ENCODE measurements at regions not wholly inside any gene's neighbourhood (a gene's known extent, or its start where the extent isn't known, plus 50 kb on each side); places are given as distances from the start of the nearest gene placed in this dataset.

DNA sequence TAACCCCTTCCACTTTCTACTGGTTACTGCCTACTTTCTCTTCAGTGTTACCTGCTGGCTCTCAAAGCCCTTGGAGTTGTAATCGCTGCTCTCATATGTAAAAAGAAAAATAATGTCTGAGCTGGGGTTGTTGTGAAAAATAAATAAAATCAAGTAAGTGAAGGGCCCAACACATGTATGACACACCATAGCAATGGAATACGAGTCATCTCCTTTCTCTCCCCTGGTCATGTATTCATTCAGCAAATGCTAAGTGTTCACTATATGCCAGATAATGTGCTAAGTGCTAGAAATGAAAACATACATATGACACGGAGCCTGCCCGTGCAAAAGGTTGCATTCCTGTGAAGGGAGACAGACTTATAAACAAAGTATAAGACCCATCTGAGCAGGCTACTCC, 535.0 kb downstream of the RFC3 start:
- DNase-seq (ENCODE audit: extremely low spot score), result no peak
- ChIA-PET CTCF (no interaction called here), POLR2A (no interaction called here)
- TF ChIP-seq, protein P1, sequence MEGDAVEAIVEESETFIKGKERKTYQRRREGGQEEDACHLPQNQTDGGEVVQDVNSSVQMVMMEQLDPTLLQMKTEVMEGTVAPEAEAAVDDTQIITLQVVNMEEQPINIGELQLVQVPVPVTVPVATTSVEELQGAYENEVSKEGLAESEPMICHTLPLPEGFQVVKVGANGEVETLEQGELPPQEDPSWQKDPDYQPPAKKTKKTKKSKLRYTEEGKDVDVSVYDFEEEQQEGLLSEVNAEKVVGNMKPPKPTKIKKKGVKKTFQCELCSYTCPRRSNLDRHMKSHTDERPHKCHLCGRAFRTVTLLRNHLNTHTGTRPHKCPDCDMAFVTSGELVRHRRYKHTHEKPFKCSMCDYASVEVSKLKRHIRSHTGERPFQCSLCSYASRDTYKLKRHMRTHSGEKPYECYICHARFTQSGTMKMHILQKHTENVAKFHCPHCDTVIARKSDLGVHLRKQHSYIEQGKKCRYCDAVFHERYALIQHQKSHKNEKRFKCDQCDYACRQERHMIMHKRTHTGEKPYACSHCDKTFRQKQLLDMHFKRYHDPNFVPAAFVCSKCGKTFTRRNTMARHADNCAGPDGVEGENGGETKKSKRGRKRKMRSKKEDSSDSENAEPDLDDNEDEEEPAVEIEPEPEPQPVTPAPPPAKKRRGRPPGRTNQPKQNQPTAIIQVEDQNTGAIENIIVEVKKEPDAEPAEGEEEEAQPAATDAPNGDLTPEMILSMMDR (IDR thresholded peaks at IDR 0.05; ENCODE audit: control extremely low read depth, extremely low read depth, low read depth, missing control alignments), result no peak

DNA sequence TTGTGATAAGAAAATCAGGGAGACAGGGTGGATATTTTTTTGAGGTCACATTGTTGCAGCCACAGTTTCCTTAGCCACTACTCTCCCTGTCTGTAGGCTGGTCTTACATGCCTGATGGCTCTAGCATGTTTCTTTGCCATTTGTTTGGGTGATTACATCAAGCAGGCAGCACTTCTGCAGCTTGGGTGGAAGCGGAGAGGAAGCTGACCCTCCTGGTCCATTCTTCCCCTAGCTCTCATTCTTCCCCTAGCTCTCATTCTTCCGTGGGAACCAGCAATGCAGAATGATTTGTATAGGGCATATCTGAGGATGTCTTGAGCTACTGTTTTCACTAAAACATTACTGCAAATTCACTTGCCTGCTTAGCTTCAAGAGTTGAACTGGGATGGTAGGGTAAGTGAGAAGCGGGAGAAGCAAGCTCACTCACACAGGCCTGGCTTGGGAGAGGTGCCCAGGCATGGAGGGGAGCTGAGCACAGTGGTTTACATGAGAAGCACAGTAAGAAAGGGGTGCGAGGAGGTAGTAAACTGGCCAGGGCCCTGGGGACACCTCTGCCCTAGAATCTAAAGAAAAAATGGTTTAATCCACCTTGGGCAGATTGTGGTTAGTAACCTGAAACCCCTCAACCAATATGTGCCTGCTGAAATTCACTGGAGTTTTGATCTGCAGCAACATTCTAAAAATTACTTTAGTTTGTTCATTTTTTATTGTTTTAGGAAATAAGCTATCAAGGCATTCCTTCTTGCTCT, 538.9 kb downstream of the RFC3 start:
- DNase-seq (ENCODE audit: extremely low spot score), result no peak
- ChIA-PET POLR2A (no interaction called here), CTCF (no interaction called here)
- TF ChIP-seq, protein P1 (IDR thresholded peaks at IDR 0.05; ENCODE audit: control extremely low read depth, extremely low read depth, low read depth, missing control alignments), result no peak

DNA sequence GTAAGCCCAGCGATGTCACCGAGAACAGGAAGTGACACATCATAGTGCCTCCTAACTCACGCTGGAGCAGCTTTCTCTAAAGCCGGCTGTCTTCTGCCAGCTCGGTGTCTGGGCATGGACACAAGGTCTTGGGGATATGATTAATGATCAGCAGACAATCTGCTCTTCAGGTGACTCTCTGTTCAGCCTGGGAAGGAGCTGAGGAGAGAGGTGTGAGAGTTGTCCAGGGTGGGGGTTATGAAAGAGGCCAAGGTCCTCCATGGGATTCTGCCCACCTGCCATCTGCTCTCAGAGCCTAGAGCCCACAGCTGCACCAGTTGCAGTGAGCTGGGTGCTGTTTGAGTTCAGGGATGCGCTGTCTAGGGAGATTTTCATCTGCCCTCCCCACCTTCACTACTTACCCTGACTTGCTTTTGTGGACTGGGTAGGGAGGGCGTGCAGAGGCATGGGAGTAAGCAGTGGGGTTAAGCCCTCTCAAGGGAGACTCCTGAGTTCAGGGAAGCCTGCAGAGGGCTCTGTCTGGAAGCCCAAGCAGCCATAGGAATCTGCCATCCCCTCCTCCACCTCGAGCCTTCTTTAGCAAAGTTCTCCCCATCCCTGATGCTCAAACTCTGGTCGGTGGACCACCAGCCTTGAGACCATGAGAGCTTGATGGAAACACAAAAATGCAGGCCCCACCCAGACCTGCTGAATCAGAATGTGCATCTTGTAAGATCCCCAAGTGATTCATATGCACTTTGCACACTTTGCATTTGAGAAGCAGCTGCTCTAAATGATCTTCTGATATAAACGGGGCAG, 539.7 kb downstream of the RFC3 start:
- ChIA-PET POLR2A (no interaction called here), CTCF (no interaction called here)
- TF ChIP-seq, protein P1 (IDR thresholded peaks at IDR 0.05; ENCODE audit: control extremely low read depth, extremely low read depth, low read depth, missing control alignments), result no peak
- no peak for DNase-seq (ENCODE audit: extremely low spot score)

DNA sequence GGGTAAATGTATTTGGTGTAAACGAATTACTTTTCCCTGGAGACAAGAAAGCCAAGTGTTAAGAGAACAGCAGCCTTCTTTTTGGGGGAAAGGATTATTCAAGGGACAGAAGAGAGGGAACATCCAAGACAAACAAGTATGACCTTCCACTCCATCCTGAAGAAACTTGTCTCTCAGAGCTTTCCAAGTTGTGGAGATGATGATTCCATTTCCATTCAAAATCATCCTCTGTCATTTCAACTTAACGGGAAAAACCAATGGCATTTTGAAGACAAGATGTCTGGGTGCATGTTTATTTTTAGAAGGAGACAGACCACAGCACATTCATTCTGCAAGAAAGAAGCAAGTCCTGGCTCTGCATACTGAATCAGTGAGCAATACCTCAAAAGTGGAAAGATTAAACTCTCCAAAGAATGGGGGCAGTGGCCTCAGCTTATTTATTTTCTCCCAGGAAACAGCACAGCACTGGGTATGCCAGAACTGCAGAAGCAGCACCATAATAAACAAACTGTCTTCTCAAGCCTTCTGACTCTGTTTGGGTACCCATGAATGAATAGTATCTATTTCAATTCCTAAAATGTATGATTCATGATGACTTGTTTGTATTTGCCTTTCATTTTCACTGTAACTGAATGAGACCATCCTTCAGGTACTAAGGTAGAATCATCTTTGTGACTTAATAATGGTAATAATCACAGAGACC, 541.0 kb downstream of the RFC3 start:
- TF ChIP-seq, protein P1 (IDR thresholded peaks at IDR 0.05; ENCODE audit: control extremely low read depth, extremely low read depth, low read depth, missing control alignments), result no peak
- no peak for DNase-seq (ENCODE audit: extremely low spot score)
- POLR2A ChIA-PET, result no interaction called here
- CTCF ChIA-PET, result interaction anchor here (0.9 kb wide), 1 partner anchor 20 kb away, joined by 3 read pairs; no protein-coding TSS in a partner anchor

DNA sequence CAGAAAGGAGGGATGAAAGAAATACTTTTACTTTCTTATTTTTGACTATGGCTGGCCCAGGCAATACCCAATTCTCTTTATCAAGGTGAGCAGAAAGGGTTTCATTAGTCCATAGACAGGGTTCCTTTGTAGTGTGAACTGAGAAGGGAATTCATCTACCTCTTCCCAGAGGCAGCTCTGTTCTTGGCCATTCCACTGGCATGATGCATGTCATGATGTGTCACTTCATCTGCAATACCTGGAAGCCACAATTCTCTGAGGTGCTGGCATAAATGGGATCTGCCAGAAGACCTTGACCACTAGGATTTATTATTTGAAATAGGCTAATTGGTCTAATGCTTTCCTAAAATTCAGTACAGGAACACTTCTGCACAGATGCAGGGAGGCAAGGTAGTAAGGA, 542.8 kb downstream of the RFC3 start:
- POLR2A ChIA-PET, result no interaction called here

DNA sequence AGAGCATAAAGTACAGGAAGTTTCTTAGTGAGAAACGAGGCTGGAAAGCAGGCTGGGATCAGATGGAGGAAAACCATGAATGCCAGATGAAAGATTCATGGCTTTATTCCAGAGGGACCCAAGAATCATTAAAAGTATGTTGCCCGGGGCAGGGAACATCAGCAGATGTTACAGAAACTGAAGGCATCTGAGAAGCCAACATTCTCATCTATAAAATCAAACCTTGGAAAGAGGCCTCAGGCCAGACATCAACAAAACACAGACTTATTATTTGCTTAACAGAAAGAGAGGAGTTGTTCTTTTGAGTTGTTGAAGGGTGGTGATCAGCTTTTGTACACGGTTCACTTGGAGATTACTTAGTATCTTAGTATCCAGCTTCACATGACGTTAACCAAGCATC, 543.6 kb downstream of the RFC3 start:
- ChIA-PET POLR2A (no interaction called here), CTCF (no interaction called here)
- DNase-seq (ENCODE audit: extremely low spot score), result no peak
- TF ChIP-seq, protein P1 (IDR thresholded peaks at IDR 0.05; ENCODE audit: control extremely low read depth, extremely low read depth, low read depth, missing control alignments), result no peak

More for the DNA sequence above, 542.8 kb downstream of the RFC3 start:
- TF ChIP-seq, protein P1 (IDR thresholded peaks at IDR 0.05; ENCODE audit: control extremely low read depth, extremely low read depth, low read depth, missing control alignments), result no peak
- no peak for DNase-seq (ENCODE audit: extremely low spot score)
- CTCF ChIA-PET, result no interaction called here

Data from GM10248 (cell line).